ENCODE measurements at regions not wholly inside any gene's neighbourhood (a gene's known extent, or its start where the extent isn't known, plus 50 kb on each side); places are given as distances from the start of the nearest gene placed in this dataset.

DNA sequence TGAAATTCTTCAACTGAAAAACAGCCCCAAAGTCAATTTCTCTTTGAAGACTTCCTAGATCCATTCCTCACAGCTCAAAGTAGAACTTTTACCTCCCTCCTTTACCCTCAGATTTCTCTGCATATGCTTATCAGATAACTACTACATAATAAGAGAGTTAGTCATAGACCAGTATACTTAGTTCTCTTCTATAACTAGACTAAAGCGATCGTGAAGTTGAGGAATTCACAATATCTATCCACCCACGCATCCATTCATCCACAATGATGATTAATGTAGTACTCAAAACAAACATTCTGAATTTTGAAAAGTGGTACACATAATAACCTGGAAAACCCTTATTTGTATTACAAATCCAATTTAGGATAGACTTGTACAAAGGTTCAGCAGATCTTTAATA, 800.9 kb upstream of the TENM4 start:
- no peaks in the 10 kb centered on the region for H3K36me3 Mint-ChIP-seq (ENCODE audit: low read depth)
- CTCF ChIA-PET, result no interaction called here
- no peak overlapping the region for H3K4me3 Mint-ChIP-seq
- H3K27me3 Mint-ChIP-seq, result no peaks in the 10 kb centered on the region
- ATAC-seq (no peak), DNase-seq (no peak)
- peaks cover 18% of the 10 kb centered on the region for H3K9me3 Mint-ChIP-seq
- intact Hi-C loops (cut with micrococcal nuclease), result no loop called here
- H3K27ac Mint-ChIP-seq, result no peak overlapping the region
- POLR2A ChIA-PET, result no interaction called here
- TF ChIP-seq, protein P1, sequence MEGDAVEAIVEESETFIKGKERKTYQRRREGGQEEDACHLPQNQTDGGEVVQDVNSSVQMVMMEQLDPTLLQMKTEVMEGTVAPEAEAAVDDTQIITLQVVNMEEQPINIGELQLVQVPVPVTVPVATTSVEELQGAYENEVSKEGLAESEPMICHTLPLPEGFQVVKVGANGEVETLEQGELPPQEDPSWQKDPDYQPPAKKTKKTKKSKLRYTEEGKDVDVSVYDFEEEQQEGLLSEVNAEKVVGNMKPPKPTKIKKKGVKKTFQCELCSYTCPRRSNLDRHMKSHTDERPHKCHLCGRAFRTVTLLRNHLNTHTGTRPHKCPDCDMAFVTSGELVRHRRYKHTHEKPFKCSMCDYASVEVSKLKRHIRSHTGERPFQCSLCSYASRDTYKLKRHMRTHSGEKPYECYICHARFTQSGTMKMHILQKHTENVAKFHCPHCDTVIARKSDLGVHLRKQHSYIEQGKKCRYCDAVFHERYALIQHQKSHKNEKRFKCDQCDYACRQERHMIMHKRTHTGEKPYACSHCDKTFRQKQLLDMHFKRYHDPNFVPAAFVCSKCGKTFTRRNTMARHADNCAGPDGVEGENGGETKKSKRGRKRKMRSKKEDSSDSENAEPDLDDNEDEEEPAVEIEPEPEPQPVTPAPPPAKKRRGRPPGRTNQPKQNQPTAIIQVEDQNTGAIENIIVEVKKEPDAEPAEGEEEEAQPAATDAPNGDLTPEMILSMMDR (IDR thresholded peaks at IDR 0.05), result no peak
- H3K4me1 Mint-ChIP-seq (ENCODE audit: low read depth), result no peaks in the 10 kb centered on the region

DNA sequence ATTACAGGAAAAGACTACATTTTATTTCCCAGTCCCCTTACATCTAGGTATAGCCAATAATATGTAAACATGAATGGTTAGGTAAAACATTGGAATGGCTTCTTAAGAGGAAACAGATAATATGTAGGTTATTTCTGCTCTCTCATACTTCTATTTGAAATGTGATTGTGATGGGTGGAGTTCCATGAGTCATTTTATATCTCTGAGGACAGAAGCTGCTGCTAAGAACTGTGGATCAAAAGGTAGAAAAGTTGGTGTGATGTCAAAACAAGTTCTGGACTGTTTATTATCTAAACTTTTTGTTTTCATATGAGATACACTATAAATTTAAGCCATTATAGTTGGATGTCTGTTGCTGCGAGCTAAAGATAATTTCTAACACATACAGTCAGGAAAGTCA, 799.4 kb upstream of the TENM4 start:
- no peak overlapping the region for H3K4me3 Mint-ChIP-seq
- H3K27ac Mint-ChIP-seq, result no peak overlapping the region
- TF ChIP-seq, protein P1 (IDR thresholded peaks at IDR 0.05), result no peak
- ChIA-PET CTCF (no interaction called here), POLR2A (no interaction called here)
- no peaks in the 10 kb centered on the region for H3K27me3 Mint-ChIP-seq
- DNase-seq, result no peak
- H3K9me3 Mint-ChIP-seq, result peaks cover 21% of the 10 kb centered on the region
- no peaks in the 10 kb centered on the region for H3K4me1 Mint-ChIP-seq (ENCODE audit: low read depth)
- intact Hi-C loops (cut with micrococcal nuclease), result no loop called here
- no peaks in the 10 kb centered on the region for H3K36me3 Mint-ChIP-seq (ENCODE audit: low read depth)
- ATAC-seq, result no peak

DNA sequence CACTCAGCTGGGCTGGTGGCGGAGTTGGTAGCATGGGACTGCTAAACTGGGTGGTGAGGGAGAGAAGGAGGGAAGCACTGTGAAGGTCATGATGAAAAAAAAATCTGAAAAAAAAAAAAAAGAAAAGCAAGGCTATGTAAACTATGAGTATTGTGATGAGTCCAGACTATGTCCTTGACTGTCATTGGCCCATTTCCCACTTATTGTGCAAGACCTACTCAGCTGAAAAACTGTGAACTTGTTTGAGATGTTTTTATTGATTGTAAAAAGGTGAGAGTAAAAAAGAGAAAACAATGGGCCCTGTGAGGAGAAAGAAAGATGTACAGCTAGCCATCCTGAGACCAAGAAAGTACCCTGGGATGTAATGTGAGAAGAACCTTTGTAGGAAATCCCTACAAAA, 798.4 kb upstream of the TENM4 start:
- ChIA-PET POLR2A (no interaction called here), CTCF (no interaction called here)
- Mint-ChIP-seq H3K4me1 (ENCODE audit: low read depth) (no peaks in the 10 kb centered on the region), H3K27me3 (no peaks in the 10 kb centered on the region), H3K4me3 (no peak overlapping the region), H3K9me3 (peaks cover 28% of the 10 kb centered on the region), H3K36me3 (ENCODE audit: low read depth) (no peaks in the 10 kb centered on the region), H3K27ac (no peak overlapping the region)
- TF ChIP-seq, protein P1 (IDR thresholded peaks at IDR 0.05), result no peak
- DNase-seq (no peak), ATAC-seq (no peak)
- intact Hi-C loops (cut with micrococcal nuclease), result no loop called here

DNA sequence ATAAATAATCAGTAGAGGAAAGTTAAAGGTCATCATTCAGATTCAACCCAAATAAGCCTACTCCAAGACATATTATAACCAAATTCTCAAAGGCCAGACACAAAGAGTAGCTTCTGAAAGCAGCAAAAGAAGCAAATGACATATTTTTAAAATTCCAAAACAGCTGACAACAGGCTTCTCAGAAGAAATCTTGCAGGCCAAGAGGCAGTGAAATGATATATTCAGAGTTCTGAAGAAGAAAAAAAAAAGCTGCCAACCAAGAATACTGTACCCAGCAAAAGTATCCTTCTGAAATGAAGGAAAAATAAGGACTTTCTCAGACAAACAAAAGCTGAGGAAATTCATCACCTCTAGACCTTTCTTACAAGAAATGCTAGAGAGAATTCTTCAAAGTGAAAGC, 787.1 kb upstream of the TENM4 start:
- Mint-ChIP-seq H3K9me3 (peaks cover 20% of the 10 kb centered on the region), H3K27me3 (no peaks in the 10 kb centered on the region), H3K36me3 (ENCODE audit: low read depth) (no peaks in the 10 kb centered on the region), H3K4me1 (ENCODE audit: low read depth) (no peaks in the 10 kb centered on the region), H3K27ac (no peak overlapping the region), H3K4me3 (no peak overlapping the region)
- ATAC-seq (no peak), DNase-seq (no peak)
- CTCF ChIA-PET, result no interaction called here
- POLR2A ChIA-PET, result no interaction called here
- TF ChIP-seq, protein P1 (IDR thresholded peaks at IDR 0.05), result no peak
- intact Hi-C loops (cut with micrococcal nuclease), result no loop called here

DNA sequence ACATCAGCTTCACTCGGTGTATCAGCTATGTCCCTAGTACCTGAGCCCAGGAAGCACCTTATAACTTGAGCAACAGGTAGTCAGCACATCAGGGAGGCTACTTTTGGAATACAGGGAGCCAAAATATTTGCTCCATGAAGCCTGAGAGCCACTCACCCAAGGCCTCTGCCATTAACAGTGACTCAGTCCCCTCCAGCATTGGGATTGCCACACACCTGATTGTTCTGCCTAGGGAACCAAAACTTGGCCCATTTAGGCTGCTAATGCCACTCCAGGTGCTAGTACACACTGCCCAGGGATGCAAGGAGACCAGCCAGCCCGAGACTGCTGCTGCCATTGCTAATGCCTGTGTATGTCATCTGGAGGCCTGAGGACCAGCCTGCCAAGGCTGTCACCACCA, 773.6 kb upstream of the TENM4 start:
- no peak overlapping the region for H3K4me3 Mint-ChIP-seq
- intact Hi-C loops (cut with micrococcal nuclease), result no loop called here
- H3K36me3 Mint-ChIP-seq (ENCODE audit: low read depth), result no peaks in the 10 kb centered on the region
- H3K27ac Mint-ChIP-seq, result no peak overlapping the region
- DNase-seq (no peak), ATAC-seq (no peak)
- peaks cover 7% of the 10 kb centered on the region for H3K9me3 Mint-ChIP-seq
- POLR2A ChIA-PET, result no interaction called here
- CTCF ChIA-PET, result no interaction called here
- TF ChIP-seq, protein P1 (IDR thresholded peaks at IDR 0.05), result no peak
- H3K27me3 Mint-ChIP-seq, result no peaks in the 10 kb centered on the region
- no peaks in the 10 kb centered on the region for H3K4me1 Mint-ChIP-seq (ENCODE audit: low read depth)
